ENCODE measurements at regions not wholly inside any gene's neighbourhood (a gene's known extent, or its start where the extent isn't known, plus 50 kb on each side); places are given as distances from the start of the nearest gene placed in this dataset.
"Not testable (repeated sequence)": the region's sequence is repeated elsewhere in the genome, so short reads cannot be mapped to it uniquely, and the experiment has no call there.

DNA sequence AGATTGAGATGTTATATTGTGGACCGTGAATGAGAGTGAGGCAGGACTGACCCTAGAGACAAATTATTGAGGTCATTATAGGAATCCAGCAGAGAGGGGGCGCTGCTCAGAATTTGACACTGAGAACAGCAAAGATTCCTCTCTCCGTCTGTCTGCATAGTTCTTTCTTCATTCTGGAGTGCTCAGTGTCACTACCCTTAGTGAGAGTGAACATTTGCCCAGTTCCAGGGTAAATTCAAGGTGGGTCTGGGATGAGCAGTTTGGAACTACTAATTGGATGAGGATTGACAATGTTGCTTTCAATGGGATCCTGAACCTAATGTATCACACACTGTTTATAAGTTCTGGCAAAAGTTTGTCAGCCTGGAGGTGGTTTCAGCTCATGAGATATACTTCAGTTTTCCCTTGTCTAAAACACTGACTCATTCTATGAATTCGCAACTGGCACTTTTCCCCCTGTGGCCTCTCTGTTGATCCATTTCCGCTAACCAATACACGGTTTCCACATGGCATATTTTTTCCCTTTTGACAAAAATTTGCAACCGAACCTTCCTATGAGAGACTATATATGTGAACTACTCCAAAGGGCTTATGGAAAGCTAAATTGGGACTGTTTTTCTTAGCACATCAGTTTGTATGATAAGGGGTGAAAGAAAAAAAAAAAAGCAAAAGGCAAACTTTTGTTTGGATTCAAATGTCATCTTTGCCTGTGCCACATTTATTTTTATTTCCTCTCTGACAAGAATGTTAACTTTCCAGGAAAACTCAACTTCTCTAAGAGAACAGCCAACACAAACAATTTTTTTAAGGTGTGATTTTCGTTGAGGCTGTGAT, 1240.7 kb upstream of the WWC1 start:
- DNase-seq, result no peak

DNA sequence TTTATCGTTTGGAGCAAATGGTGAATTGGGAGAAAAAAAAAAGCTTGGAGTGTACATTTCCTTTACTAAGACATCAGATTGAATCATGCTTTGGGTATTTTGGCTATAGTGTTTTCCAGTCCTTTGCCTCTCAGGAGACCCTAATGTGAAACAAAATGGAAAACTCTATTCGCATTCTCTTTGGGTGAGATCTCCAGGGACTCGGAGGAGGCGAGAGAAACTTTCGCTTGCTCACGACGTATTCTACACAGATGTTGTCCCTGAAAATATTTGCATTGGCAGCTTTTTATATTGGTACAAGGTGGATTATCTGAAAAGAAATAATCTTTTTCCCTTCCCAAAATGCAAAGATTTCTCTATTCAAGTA, 1240.1 kb upstream of the WWC1 start:
- no peak for DNase-seq

DNA sequence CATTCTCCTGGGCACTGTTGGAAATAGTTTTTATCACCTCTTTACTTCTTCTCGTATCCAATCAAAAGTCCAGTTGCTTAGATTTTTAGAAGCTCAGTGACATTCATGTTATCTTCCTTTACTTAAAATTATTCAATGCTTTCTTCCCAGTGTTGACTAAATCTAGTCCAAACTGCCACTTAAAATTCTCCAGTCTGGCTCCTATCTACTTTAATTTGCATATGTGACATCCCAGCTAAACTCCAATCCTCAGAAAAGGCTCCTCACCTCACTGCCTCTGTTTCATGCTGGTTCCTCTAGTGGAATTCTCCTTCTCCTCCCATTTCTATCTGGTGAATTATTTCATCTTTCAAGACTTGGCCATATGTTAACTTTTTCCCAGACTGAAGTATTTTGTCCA, 1238.7 kb upstream of the WWC1 start:
- no peak for DNase-seq

GRCh38 chr5:167057665-167058064, 1233.8 kb upstream of the WWC1 start:
- DNase-seq, result no peak

DNA sequence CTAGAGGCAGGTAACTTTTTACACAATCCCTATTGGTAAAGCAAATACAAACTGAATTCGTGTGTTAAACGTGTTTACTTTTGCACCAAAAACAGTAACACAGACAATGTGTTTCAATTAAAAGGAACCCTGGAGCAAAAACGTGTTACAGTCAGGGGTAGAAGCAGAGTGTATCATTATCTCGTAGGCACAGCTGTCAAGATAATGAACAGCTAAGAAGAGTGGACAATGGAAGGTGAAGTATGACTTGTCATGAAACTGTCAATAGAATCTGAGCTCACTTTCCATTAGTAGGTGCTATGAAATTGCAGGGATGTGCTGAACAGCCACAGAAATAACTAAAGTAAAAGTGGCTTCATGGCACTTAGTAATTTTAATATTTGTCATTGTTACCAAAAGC, 1229.8 kb upstream of the WWC1 start:
- DNase-seq, result no peak

GRCh38 chr5:167063116-167063515, 1228.3 kb upstream of the WWC1 start:
- DNase-seq, result no peak

DNA sequence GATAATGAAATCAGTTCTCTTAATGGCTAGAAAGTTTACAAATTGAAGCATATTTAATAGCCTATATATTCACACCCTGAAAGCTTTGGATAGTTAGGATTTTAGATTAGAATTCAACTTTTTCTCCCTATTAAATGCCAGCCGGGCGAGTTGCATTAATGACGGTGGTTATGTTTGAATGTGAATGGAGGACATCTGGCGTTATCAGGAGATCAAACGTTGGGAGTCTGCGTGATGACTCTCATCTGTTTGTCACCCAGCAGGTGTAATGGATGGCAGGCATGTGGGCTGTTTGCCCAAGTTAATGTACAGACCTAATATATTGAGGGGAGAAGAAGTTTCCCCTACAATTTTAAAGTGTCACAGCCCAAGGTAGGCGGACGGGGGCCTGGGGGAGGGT, 1227.7 kb upstream of the WWC1 start:
- no peak for DNase-seq

- DNase-seq, result peak in 7 of 58 donors; percentile 3 to 36 (median 11)
Measured at GRCh38 chr5:167064198-167064776, 1227.2 kb upstream of the WWC1 start.

- no peak for DNase-seq
Measured at GRCh38 chr5:167065794-167066193, 1225.7 kb upstream of the WWC1 start.

DNA sequence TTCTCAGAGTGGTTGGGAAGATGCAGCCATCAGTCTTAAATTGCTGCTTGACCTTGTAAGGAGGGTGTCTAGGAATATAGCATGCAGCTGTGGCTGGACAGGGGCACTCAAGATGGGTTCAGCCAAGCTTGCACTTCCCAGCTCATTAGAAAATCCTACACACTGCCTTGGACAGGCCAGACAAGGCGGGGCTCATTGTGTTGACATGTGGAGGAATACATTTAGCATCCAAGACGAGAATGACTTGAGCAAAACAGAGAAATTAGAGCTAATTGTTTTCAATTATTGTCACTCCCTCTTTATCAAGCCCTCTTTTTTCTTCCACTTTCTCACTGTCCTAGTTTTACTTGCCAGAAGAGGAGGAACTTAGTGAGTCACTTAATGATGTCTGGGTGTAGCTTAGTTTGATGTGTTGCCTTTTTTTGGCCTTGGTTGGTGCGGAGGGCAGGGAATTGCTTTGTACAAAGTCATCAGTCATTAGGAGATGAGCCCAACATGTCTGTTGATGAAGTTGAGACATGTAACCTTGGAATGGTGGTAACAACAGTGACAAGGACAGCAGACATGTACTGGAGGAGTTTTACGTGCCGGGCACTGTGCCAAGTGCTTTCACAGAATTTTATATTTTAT, 1219.3 kb upstream of the WWC1 start:
- no peak for DNase-seq

GRCh38 chr5:167081561-167081960, 1209.9 kb upstream of the WWC1 start:
- DNase-seq, result no peak

DNA sequence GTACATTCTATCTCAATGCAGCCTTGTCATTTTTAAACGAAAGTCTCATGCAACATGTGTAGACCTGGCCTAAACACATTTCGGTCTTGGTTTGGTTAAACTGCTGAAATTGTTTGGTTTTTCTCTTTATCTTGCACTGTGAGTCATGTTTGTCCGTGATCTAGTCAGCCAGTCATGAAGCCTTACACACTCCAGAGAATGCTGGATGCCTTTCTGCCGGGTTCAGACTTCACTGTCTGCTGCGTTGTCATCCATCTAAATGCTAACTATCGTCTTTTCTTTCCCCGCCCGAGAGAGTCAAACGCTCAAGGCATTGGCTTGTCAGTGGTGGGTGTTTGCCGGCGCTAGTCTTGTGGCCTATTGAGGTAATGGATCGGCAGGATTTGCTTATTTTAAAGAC, 1194.6 kb upstream of the WWC1 start:
- DNase-seq, result no peak

DNA sequence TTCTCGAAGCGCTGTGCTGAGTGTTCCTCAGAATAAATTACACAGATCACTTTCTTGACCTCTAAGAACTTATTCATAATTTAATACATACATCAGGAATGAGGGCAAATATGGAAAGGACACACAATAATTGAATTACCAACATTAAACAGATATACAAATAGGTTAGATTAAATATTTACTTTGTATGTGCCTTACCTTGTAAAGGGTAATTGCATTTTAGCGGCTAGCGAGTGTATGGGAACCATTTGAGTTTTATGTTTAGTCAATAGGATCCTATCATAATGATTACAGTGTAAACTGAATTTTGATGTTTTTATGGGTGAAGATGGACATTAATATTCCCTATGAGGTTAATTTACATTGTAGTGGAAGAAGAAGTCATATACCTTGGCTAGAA, 1187.1 kb upstream of the WWC1 start:
- DNase-seq, result no peak

DNA sequence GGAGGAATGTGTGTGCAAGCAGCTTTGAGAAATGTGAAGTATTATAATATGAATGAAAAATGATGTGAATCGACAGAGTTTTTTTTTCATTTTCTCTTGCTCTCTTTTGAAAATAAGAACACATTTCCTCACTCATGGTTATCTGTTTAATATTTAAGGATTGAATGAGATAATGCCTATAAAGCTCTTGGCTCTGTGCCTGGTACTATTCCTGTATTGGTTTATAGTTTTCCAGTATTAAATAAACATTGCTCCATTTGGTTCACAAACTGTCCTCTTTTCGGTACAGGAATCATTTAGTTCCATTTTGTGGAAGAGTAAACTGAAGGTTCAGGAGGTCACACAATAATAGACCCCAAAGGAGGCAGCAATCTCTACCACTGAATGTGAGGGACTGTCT, 1185.5 kb upstream of the WWC1 start:
- DNase-seq, result no peak

GRCh38 chr5:167107684-167108083, 1183.8 kb upstream of the WWC1 start:
- DNase-seq, result no peak

GRCh38 chr5:167108266-167108665, 1183.2 kb upstream of the WWC1 start:
- DNase-seq, result not testable (repeated sequence)

- DNase-seq, result no peak
Measured at GRCh38 chr5:167112556-167112955, 1178.9 kb upstream of the WWC1 start.

- DNase-seq, result no peak
Measured at GRCh38 chr5:167122267-167122666, 1169.2 kb upstream of the WWC1 start.

GRCh38 chr5:167123126-167123525, 1168.3 kb upstream of the WWC1 start:
- no peak for DNase-seq

DNA sequence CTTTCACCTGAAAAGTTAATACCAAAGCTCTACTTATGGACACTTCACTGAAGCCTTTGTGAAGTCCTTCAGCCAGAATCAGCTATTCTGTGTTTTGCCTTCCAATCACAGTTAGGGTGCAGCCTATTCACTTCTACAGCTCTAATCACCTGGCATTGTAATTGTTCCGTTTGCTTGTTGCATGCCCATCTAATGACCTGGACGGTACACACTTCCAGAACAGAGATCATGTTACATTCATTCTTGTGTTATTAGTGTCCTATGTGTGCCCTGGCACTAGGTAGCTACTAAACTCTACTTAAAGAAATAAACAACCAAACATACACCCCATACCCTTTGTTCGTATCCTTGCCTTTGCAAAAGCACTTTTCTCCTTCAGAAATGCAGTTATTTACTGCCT, 1162.9 kb upstream of the WWC1 start:
- DNase-seq, result no peak

DNA sequence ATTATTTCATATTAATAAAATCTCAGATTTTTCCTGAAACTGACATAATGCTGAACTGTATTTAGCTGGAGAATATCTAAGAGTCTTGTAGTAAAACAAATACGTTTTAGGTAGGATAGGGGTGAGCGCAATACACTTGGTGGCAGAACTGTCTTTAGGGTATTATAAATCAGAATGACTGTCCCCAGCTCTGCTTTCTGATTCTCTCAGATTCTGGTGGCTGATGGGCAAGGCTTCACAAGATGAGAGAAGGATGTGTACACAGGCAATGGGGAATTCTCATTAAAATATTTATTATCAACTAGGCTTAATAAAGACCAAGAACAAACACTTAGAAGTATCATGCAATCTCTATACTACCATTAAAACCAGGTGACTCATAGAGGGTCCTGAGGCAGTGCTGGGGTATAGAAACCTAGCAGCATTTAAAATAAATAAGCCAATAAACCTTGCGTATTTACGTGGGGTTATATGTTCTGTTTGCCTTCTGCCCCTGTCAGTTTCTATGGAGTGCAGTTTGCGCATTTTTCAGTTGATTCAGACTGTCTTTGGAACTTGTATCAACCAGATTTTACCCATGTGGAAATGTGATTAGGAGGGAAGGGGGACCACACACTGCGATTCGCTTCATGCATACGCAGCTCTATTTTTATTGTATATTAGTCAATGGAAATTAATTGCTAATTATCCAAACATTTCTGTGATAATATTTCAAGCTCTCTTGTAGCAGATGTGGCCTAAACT, 1150.7 kb upstream of the WWC1 start:
- DNase-seq, result no peak

- peak in 3 of 58 donors; percentile 9 to 27 (median 12) for DNase-seq
Measured at GRCh38 chr5:167143716-167144115, 1147.7 kb upstream of the WWC1 start.
